NCI-H2227 (cell line): ENCODE measurements at regions not wholly inside any gene's neighbourhood (a gene's known extent, or its start where the extent isn't known, plus 50 kb on each side); places are given as distances from the start of the nearest gene placed in this dataset.
A peak's percentile ranks its signal among the peaks of the same experiment; 100 is the strongest.

Source experiments
- DNase-seq: peaks from one replicate; lab custom pipeline; 2025; ENCODE audit not compliant: unreplicated experiment; lab: John Stamatoyannopoulos, UW

DNA sequence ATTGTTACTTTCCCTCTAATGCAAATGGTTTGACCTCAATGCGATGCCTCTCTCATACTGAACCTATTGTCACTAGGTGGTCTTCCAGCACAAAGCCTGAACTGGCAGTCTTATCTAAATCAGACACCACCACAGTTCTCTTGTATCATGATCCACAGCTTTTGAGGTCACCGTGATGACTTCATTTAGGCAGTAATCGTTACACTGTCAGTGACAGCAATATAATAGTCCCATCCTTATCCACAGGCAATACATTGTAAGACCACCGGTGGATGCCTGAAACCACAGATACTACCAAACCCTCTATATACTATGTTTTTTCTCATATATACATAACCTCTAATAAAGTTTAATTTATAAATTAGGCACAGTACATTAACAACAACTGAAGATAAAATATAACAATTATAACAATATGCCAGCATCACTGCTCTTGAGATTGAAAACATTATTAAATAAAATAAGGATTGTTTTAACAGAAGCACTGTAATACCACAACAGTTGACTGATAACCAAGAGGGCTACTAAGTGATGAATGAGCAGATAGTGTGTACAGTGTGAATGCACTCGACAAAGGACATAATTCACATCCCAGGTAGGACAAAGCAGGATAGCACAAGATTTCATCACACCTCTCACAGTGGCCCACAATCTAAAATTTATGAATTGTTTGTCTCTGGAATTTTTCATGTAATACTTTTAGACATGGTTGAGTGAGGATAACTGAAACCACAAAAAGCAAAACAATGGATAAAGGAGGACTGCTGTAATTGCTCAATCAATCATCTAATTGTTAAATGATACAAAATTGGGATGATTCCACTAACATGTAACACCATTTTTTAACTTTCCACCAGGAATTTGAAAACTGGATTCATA lies 419.4 kb downstream of the CENPC start:
- DNase-seq = no peak

DNA sequence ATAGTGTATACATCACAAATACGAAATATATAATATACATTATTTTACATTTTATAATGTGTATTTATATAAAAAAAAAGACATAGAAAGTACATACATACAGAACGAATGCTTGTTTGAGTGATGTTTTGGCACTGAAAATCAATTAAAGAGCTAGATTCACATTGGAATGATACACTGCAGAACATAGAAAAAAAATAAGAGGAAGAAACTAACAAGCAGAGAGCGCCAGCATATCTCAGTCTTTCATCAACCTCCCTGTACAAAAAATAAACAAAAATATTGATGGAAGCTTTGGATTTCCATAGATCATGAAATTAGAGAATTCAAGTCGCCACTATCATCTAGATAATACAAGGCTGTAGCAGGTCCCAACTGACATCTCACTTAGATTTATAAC lies 420.6 kb downstream of the CENPC start:
- no peak for DNase-seq

DNA sequence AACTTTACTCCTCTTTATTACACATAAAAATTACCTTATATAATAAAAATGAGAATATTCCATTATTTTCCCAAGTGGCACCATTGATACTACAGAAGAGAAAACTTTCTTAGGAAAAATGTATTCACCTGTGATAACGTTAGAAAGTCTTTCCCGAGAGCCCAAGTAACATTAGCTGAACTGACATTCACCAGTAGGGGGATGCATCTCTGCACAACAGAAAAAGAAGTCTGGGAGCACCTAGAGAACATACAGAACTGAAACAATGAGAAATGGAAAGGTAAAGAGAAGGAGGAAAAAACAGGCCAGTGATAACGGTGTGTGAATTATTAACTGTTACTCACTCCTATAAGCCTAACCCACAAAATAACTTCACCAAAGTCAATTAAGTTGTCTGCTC lies 423.3 kb downstream of the CENPC start:
- DNase-seq = peak; percentile 38

DNA sequence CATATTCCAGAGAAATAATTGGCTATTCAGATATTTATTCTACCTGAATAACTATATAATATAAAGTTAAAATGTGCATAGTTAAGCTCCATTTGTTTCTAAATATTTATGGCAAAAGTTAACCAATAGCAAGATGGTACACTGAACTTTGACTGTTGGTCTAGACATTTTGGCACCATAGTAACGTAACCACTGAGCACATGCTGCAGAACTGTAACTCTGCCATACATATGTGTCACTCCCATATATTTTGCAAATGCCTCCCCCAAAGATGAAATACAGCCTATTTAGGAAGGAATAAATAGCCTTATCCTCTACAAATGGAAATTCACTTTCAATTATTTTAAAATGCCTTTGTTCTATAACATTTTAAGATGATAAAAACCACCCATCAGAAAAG lies 424.9 kb downstream of the CENPC start:
- no peak for DNase-seq

DNA sequence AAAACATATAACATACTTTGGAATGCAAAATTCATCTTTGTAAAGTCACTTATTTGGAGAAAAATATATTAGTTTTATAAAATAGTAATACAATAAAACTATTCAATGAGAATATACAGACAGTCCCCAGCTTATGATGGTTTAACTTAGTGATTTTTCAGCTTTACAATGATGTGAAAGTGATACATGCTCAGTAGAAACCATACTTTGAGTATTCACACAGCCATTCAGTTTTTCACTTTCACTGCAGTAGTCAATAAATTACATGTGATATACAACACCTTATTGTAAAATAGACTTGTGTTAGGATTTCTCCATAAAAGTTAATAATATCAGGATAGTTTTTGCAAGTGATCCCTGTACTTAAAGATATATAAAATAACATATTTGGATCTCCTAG lies 436.0 kb downstream of the CENPC start:
- no peak for DNase-seq

DNA sequence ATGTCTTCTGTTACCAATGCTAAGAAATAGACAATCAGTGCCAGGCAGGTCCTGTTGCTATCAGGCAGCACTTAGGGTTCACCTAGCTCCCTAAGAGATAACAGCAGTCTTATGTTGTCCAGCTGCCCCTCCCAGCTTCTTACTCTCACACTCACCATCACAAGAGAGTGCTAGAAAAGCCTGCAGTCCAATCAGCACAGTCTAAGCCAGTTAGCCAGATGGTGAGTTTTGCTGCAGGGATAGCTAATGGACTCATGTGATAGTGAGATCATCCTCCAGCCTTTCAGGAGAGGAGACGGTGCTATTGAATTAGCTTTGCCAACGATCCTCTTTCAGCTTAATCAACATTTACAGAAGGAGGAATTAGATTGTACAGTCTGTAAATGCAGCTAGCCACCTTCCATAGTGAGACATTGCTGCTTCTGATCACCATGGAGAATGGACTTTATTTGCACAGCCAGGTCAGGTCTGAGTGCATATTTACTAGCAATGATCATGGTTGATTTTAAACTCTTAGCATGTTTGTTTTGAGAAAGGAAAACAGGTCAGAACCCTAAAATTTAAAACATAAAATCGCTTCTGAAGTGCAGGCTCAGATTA lies 438.3 kb downstream of the CENPC start:
- DNase-seq = peak; percentile 63

DNA sequence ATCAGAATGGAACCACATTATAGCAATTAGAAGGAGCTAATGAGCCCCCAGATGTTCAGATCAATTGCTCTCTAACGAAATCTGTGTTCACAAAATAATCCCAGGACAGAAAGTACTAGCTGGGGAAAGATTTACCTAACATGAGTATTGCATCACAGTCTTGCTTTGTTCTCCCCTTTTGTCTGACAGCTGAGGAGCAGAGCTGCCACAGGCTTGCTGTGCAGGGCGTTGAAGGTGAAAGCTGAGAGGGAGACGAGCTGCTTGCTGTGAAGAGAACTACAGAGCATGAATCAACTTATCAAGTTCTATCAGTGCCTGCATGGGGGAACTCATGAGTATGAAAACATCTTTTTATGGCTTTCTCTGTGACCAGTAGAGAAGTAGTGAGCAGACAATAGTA lies 441.2 kb downstream of the CENPC start:
- peak; percentile 19 for DNase-seq

DNA sequence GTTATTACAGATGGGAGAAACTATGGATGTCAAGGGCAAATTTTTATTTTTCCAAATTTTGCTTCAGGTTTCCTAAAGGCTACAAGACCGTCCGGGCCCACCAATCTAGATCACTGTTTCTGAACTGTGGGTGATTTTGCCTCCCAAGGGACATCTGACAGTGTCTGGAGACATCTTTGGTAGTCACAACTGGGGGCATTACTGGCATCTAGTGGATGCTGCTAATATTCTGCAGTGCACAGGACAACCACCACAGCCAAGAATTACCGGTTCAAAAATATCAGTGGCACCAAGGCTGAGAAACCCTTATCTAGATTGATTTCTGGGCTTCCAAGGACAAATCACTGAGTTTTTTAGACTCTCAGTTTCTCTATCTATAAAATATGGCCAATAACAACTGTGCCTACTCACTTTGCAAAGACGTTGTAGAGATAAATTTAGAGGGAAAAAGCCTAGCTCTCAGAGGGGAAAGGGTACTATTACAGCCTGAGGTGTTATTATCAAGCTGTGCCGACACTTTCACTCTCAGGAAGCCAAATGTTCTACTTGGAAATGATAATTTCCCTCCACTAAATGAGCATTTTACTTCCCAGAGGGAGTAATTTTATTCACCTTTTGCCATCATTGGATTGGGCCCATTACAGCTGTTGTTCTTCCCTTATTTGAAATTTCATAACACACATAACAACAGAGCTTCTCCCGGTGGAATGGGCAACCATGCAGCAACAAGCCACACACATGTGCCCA lies 442.1 kb downstream of the CENPC start:
- peak; percentile 49 for DNase-seq

DNA sequence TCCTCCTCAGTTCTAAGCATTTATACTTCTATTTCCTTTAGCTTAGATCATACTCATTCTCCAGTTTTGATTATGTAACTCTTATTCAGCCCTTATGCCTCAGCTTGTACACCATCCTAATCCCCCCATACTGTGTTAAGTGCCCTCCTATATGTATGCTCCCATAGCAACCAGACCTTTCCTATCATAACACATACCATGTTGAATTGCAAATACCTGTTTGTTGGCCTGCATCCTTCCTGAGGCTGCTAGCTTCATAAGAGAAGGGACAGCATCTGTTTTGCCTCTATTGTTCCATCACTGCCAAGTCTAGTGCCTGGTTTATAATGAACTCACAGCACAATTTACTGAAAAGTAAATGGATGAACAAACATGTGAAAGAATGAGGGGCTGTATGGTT lies 443.7 kb downstream of the CENPC start:
- peak; percentile 20 for DNase-seq

DNA sequence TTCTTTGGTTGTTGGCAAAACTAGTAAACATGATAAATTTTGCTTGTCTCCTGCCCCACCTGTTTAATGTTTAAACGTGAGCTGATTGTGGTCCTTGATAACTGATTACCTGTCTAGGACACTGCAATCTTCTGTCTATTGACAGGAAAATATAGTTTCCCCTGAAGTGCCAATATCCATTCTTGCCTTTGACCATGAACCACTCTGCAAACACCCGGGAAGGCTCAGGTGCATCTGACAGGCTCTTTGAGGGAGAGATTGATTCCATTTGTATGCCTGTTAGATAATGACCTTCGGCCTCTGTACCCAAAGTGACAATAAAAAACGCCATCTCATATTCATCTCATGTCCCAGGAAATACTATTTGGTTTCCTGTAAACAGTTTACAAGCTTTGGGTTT lies 453.0 kb downstream of the CENPC start:
- DNase-seq = peak; percentile 41

DNA sequence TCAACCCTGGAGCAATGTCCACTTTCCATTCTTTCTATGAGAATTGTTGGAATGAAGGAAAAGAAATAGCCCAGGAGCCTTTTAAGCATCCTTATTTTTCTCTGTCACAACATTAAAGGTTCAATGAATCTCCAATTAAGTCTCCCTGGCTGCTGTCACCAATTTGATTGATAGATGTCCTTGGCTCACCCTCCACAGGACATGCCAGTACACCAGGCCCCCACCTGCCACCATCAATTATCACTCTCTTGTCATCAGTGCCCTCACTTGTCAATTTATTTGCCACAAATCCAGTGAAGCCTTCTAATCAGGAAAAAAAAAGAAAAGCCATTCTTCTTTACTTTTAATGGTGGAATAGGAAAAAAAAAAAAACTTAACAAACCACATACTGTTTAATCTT lies 453.6 kb downstream of the CENPC start:
- peak; percentile 4 for DNase-seq

DNA sequence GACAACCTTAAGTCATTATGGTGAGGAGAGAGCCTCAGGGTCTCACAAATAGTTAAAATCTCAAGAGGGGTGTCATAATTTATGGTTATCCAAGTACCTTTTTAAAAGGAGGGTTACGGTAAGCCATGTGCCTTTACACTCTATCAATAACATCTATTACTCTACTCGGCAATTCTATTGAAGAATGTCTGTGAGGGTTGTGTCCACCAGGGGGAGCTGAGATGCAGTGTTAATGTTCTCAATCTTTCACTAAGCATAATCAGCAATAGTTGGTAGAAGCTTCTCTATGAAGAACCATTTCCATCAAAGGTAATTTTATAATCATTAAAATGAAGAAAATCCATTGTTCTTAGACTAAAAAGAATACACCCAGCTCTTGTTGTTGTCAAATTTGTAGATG lies 457.4 kb downstream of the CENPC start:
- no peak for DNase-seq

DNA sequence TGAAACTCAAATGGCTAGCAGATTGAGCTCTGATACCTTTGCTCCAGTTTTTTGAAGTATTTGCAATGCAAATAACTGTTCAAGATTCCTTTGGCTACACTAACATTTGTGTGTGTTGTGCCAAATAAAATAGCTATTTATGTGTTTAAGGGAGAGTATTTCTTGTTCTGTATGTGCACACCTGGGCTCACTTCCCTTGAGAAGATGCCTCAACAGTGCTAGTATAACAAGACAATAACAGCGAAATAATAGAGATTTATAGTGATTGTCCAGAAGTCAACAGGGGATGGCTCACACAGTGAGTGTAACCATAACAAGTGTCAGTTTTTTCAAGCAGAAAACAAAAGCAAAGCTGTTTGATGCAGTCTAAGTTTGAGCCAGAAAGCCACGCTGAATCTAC lies 460.5 kb downstream of the CENPC start:
- no peak for DNase-seq

DNA sequence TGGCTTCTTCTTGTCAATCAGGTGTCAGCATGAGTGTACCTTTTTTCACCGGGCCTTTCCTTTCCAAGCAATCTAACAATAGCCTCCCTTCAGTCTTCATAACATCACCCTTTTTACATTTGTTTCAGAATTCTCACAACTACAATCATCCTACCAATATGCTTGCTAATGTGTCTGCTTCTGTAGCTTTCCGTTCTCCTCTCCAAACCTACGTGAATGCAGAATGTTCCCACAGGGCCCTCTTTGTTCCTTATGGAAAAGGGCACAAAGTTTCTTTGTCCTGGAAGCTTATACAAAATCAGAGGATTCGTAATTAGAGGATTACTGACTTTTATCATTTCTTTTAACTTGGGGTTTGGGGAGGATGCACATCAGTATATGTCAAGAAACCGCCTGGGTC lies 461.8 kb downstream of the CENPC start:
- no peak for DNase-seq

DNA sequence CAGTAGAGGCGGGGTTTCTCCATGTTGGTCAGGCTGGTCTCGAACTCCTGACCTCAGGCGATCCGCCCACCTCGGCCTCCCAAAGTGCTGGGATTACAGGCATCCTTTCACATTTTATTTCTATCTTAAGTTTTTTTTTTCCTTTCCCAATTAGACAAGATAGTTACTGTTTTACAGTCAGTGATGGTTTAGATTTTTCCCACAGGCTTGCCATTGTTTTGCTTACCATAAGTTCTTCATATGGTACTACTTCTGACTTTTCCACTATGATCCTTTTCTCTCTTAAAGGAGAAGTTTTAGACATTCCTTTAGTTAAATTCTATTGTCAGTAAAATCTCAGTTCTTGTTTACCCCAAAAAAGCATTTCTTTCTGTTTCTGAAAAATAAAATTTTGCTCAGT lies 462.6 kb downstream of the CENPC start:
- DNase-seq = no peak

DNA sequence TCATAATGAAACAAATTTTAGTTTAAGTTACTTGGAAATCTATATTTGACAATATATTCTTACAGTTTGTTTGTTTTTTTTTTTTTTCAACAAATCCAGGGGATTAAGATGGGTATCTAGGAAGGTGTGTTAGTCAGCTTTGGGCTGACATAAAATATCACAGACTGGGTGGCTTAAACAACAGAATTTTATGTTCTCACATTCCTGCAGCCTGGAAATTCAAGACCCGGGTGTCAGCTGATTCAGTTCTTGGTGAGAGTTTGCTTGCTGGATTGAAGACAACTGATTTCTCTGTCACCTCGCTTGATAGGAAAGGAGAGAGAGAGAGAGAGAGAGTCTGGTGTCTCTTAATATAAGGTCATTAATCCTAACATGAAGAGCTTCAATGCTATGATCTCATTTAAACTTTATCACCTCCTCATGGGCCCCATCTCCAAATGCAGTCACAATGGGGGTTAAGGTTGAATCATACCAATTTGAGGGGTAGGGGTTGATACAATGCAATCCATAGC lies 465.2 kb downstream of the CENPC start:
- no peak for DNase-seq

DNA sequence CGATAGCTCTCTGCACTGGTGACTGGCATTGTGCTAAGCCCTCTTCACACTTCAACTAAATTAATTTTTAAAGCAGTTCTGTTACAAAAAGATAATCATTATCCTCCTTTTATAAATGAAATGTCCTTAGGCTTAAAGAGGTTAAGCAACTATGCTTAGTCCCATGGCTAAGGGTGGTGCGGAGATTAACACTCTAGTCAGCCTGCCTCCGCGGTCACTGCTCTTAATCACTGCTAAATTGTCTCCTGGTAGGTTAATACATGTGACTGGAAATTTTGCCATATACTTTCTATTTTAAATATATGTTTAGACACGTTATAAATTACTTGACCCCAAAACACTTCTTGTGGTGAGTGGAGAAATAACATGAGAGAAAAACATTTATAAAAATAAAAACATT lies 473.7 kb downstream of the CENPC start:
- DNase-seq = no peak

DNA sequence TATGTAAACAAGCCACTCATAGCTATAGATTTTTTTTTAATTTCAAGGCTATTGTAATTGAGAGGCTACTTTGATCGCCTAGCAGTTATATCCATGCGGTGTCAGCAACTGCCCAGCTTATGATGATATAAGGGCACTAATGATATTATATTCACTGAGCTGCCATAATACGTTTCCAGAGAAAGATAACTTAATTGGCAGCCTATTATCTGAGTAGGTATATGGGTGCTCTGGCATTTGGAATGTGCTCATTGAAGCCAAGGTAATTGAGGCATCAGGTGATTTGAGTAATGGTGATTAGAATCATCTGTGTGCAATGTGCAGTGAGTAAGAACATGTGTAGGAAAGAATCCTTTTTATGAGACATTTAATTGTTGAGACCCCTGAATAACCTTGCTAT lies 490.0 kb downstream of the CENPC start:
- DNase-seq = no peak

DNA sequence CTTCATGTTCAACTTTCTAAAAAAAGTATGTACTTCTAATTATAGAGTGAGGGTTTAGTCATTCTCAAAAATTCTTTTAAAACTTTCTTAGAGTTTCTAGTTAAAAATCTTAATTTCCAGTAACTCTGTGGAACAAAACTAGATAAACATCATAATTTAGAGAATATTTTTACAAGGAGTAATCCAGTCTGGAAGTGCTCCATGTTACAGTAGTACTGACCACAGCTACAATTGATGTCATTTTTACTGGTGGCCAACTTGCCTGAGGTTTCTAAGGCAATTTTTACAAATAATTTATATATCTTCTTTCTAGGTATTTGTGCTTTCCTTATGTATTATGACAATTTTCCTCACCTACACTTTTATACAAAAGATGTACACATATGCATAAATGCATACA lies 490.4 kb downstream of the CENPC start:
- no peak for DNase-seq

DNA sequence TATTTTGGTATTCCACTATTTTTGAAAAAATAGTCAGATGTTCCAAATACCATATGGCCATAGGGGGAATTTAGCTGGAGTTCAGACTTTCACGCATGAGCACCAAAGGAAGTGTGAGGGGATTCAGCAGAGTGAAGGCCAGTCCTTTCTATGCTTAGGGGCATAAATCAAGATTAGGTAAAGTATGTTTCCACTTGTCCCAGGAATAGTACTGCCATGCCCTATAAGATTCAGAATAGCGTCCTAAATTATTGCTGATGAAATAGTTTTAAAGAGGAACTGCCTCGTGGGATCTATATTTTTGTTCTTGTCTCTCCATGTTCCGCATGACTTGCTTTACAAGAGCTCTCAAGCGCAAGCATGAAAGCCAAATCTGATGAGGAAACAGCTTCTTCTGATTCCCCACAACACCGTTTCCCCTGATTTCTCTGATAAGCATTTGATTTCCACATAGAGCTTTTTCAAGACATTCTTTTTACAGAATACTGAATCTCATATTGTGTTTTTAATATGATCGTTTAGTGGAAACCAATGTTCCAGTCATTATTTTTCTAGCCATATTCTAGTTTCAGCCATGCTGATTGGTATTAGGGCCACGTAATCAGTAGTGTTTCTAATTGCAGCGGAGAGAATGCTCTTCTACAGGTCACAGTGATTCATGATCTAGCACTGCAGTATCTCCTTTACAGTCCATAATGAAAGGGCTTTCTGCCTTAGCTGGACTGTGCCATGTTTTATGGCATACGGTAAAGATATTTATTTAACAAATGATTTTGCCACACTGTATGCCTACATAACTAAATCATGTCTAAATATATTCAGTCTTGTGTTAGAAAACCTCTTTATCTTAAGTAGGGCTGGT lies 492.3 kb downstream of the CENPC start:
- no peak for DNase-seq
